GM23338 (cell line): ENCODE measurements at regions not wholly inside any gene's neighbourhood (a gene's known extent, or its start where the extent isn't known, plus 50 kb on each side); places are given as distances from the start of the nearest gene placed in this dataset.
A peak's percentile ranks its signal among the peaks of the same experiment; 100 is the strongest.
"Not testable (repeated sequence)": the region's sequence is repeated elsewhere in the genome, so short reads cannot be mapped to it uniquely, and the experiment has no call there.

Source experiments
- ATAC-seq: fragments of 200-7000 bp; cut with Tn5 transposase; 3 replicates; pipeline ENCODE4 v1.9.1; 2020
- DNase-seq: peaks from one replicate; pipeline ENCODE4 v3.0.0-alpha.2; 2015; ENCODE audit warnings: low spot score
- H2AFZ ChIP-seq: fragments of 200-600 bp; sonication (generic); 2 replicates; pipeline ENCODE4 v1.8.0; 2016; ENCODE audit warnings: antibody characterized with exemption, mild to moderate bottlenecking, moderate library complexity
- H3F3A ChIP-seq: fragments of 200-600 bp; sonication (generic); replicated peaks from 2 replicates; pipeline ENCODE4 v1.8.0; 2017; ENCODE audit warnings: antibody characterized with exemption, mixed run types, low read depth
- H3K27ac ChIP-seq: fragments of 200-600 bp; sonication (generic); 2 replicates; pipeline ENCODE4 v1.6.1; 2016; ENCODE audit warnings: low read depth
- H3K27me3 ChIP-seq: fragments of 200-600 bp; sonication (generic); 2 replicates; pipeline ENCODE4 v1.8.0; 2016; ENCODE audit warnings: mild to moderate bottlenecking, mixed run types, moderate library complexity; ENCODE audit not compliant: insufficient read depth
- H3K36me3 ChIP-seq: fragments of 200-600 bp; sonication (generic); 2 replicates; pipeline ENCODE4 v1.8.0; 2016; ENCODE audit warnings: mild to moderate bottlenecking; ENCODE audit not compliant: insufficient read depth
- H3K4me1 ChIP-seq: fragments of 200-600 bp; sonication (generic); 2 replicates; pipeline ENCODE4 v1.8.0; 2016; ENCODE audit warnings: mild to moderate bottlenecking, moderate library complexity; ENCODE audit not compliant: insufficient read depth
- H3K4me2 ChIP-seq: fragments of 200-600 bp; sonication (generic); 2 replicates; pipeline ENCODE4 v1.7.1; 2017; ENCODE audit warnings: mixed run types
- H3K4me3 ChIP-seq: fragments of 200-600 bp; sonication (generic); 2 replicates; pipeline ENCODE4 v1.6.1; 2016; ENCODE audit warnings: mixed run types
- H3K79me2 ChIP-seq: fragments of 200-600 bp; sonication (generic); replicated peaks from 2 replicates; pipeline ENCODE4 v1.8.0; 2017; ENCODE audit warnings: mild to moderate bottlenecking; ENCODE audit not compliant: insufficient read depth
- H3K9me2 ChIP-seq: fragments of 200-600 bp; sonication (generic); 2 replicates; pipeline ENCODE4 v1.8.0; 2017; ENCODE audit not compliant: insufficient read depth
- H4K20me1 ChIP-seq: fragments of 200-600 bp; sonication (generic); replicated peaks from 2 replicates; pipeline ENCODE4 v1.8.0; 2017; ENCODE audit warnings: mild to moderate bottlenecking; ENCODE audit not compliant: insufficient read depth
- H3K27ac Mint-ChIP-seq: 2 replicates; pipeline ENCODE4 v1.8.0; 2020; ENCODE audit warnings: inconsistent platforms, mild to moderate bottlenecking, moderate library complexity, mixed read lengths
- H3K27me3 Mint-ChIP-seq: 3 replicates; pipeline ENCODE4 v1.8.0; 2022; ENCODE audit warnings: low read depth, mild to moderate bottlenecking, moderate library complexity, mixed read lengths, inconsistent platforms; ENCODE audit not compliant: insufficient read depth, poor library complexity
- H3K36me3 Mint-ChIP-seq: 3 replicates; pipeline ENCODE4 v1.8.0; 2021; ENCODE audit warnings: low read depth, mild to moderate bottlenecking, inconsistent platforms, moderate library complexity, mixed read lengths
- H3K4me1 Mint-ChIP-seq: 3 replicates; pipeline ENCODE4 v1.8.0; 2020; ENCODE audit warnings: mild to moderate bottlenecking, inconsistent platforms, mixed read lengths
- H3K4me3 Mint-ChIP-seq: 3 replicates; pipeline ENCODE4 v1.8.0; 2021; ENCODE audit warnings: moderate library complexity, mild to moderate bottlenecking, inconsistent platforms, mixed read lengths
- H3K9me3 Mint-ChIP-seq: 3 replicates; pipeline ENCODE4 v1.8.0; 2020; ENCODE audit warnings: moderate library complexity, mild to moderate bottlenecking, inconsistent platforms, mixed read lengths
- CREB1 ChIP-seq: fragments of 250-450 bp; sonication (Bioruptor Pico); IDR thresholded peaks from 2 replicates; pipeline ENCODE4 v1.5.0; 2020; ENCODE audit warnings: low read depth, mild to moderate bottlenecking, moderate library complexity
- CTCF ChIP-seq, 2 experiments: fragments of 200-600 bp in 1 of 2; sonication (generic) in 1 of 2; conservative IDR thresholded peaks; 2 replicates each; pipeline versions ENCODE4 v1.5.1 to v1.6.1; 2016 to 2017; ENCODE audit warnings: antibody characterized with exemption in 2 of 2, low read depth in 2 of 2, mild to moderate bottlenecking in 2 of 2, moderate library complexity in 1 of 2
- EZH2phosphoT487 ChIP-seq: fragments of 200-600 bp; sonication (generic); IDR thresholded peaks from one replicate; pipeline ENCODE4 v1.8.1; 2018; ENCODE audit warnings: antibody characterized with exemption; ENCODE audit not compliant: unreplicated experiment
- JUNB ChIP-seq: IDR thresholded peaks from one replicate; pipeline ENCODE4 v1.6.1; 2016; ENCODE audit warnings: antibody characterized with exemption; ENCODE audit not compliant: unreplicated experiment
- REST ChIP-seq: IDR thresholded peaks from one replicate; pipeline ENCODE4 v1.6.1; 2018; ENCODE audit warnings: antibody characterized with exemption; ENCODE audit not compliant: unreplicated experiment

- Histone ChIP-seq H3K9me2 (no peaks in the 10 kb centered on the region), H3F3A (no peaks in the 10 kb centered on the region), H2AFZ (no peak overlapping the region), H3K27ac (no peak overlapping the region), H3K27me3 (no peaks in the 10 kb centered on the region), H4K20me1 (no peaks in the 10 kb centered on the region), H3K36me3 (no peaks in the 10 kb centered on the region), H3K4me3 (no peak overlapping the region), H3K4me2 (no peak overlapping the region), H3K79me2 (no peaks in the 10 kb centered on the region), H3K4me1 (no peaks in the 10 kb centered on the region)
- H3K9me3 Mint-ChIP-seq = peaks cover 12% of the 10 kb centered on the region
- no peak overlapping the region for H3K27ac Mint-ChIP-seq
- no peak for ATAC-seq
- H3K27me3 Mint-ChIP-seq = no peaks in the 10 kb centered on the region
- H3K4me3 Mint-ChIP-seq = no peak overlapping the region
- TF ChIP-seq JUNB (no peak), REST (no peak)
- H3K36me3 Mint-ChIP-seq = peaks cover 8% of the 10 kb centered on the region; the same call in 2 of the 3 replicates
- no peaks in the 10 kb centered on the region for H3K4me1 Mint-ChIP-seq
- DNase-seq = no peak
Observed at GRCh38 chrX:117834076-117834475, 282.5 kb downstream of the KLHL13 start.

- H3K4me1 ChIP-seq, H3K9me2 ChIP-seq, H4K20me1 ChIP-seq, H3K27me3 ChIP-seq, H3K27me3 Mint-ChIP-seq, H2AFZ ChIP-seq, H3K4me3 Mint-ChIP-seq, H3K4me1 Mint-ChIP-seq, ATAC-seq, H3K27ac Mint-ChIP-seq, H3K4me3 ChIP-seq, H3K27ac ChIP-seq, H3F3A ChIP-seq, H3K79me2 ChIP-seq, H3K4me2 ChIP-seq, H3K9me3 Mint-ChIP-seq, H3K36me3 ChIP-seq, DNase-seq, H3K36me3 Mint-ChIP-seq: not testable (repeated sequence)
Observed at GRCh38 chrX:117821472-117821871, 295.1 kb downstream of the KLHL13 start.

- Histone ChIP-seq H3K4me2 (no peak overlapping the region), H4K20me1 (no peaks in the 10 kb centered on the region), H3K27me3 (no peaks in the 10 kb centered on the region), H3K27ac (no peak overlapping the region), H3K4me3 (no peak overlapping the region), H3K4me1 (no peaks in the 10 kb centered on the region), H3F3A (no peaks in the 10 kb centered on the region), H3K36me3 (no peaks in the 10 kb centered on the region), H3K9me2 (no peaks in the 10 kb centered on the region), H3K79me2 (no peaks in the 10 kb centered on the region), H2AFZ (no peak overlapping the region)
- DNase-seq = peak; percentile 10
- Mint-ChIP-seq H3K9me3 (no peaks in the 10 kb centered on the region; the same call in 2 of the 3 replicates), H3K27ac (peak overlapping the region; percentile 86), H3K4me1 (peaks cover 7% of the 10 kb centered on the region; the same call in 2 of the 3 replicates), H3K27me3 (peaks cover 2% of the 10 kb centered on the region), H3K36me3 (no peaks in the 10 kb centered on the region), H3K4me3 (no peak overlapping the region)
- ATAC-seq = no peak; the same call in 2 of the 3 replicates
- TF ChIP-seq EZH2phosphoT487 = no peak
- TF ChIP-seq CREB1 = no peak
- peak in 1 of 2 experiments; percentile 19; a peak in 1 of 4 replicates for TF ChIP-seq CTCF (conservative IDR thresholded peaks at IDR 0.05; ENCODE audit: low read depth in 2 of 2)
- TF ChIP-seq JUNB = no peak
Observed at GRCh38 chrX:117808426-117808825, 308.2 kb downstream of the KLHL13 start.
